A172 (cell line): ENCODE measurements at regions not wholly inside any gene's neighbourhood (a gene's known extent, or its start where the extent isn't known, plus 50 kb on each side); places are given as distances from the start of the nearest gene placed in this dataset.
"Not testable (repeated sequence)": the region's sequence is repeated elsewhere in the genome, so short reads cannot be mapped to it uniquely, and the experiment has no call there.

Experiments used
- DNase-seq: peaks from one replicate; pipeline ENCODE4 v3.0.0-alpha.2; 2015; ENCODE audit warnings: low spot score

DNA sequence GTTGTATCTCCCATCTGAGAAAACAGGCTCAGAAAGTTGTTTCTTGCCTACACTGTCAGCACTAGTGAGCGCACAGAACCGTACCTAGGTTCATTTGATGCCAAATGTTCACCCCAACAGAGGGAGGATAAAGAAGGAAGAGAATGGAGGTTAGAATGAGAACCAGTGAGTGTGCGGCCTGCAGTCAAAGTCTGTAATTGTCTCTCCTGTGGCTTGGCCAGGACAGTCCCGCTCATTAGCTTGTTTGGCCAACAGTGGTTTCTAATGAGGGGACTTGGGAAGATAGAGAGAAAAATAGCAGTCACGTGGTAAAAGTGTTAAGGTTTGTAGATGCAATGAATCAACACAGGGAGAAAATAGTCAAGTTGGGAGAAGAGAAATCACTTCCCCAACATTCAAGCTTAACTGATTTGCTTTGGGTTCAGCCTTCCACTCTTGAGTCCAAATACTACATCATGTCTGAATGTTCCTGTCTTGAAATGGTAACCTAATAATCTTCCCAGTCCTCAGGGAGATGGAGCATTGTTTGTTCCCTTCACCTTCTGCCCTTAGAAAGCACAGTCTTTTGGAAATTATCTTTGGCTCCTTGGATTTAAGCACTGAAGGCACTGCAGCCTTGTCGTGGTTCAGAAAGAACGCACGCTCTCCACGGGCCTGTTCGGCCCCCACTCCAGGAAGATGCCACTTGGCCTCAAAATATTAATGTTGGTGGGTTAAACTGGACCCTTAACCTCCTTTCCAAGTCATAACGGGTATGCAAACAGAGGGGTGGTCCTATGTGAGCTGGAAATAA, 360.4 kb upstream of the ZNF32 start:
- DNase-seq, result no peak

DNA sequence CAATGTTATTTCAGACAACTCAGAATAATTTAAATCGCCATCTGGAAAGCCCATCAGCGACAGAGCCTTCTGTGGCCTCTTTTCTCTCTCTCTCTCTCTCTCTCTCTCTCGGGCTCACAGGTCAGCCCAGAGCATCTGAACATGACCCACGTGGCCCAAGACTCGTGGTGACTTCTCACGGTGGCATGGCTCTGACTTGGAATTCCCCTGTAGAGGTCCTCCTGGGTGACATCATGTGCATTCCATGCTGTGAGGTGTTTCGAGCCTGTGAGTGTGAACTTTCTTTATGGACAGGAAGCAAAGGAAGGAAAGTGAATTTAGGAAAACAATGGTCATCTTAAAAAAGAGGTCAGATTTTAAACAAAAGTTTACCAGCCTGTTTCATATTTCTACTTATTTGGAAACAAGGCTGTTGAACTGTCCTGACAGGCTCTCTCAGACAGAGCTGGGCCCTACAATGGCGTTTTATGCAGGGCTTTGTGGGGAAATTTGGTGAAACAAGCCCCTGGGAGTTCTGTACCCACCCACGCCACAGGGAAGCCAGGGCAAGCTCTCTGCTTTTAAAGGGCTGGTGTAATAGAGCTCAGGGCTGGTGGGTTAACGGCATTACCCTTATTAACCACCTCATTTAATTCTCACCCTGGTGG, 359.7 kb upstream of the ZNF32 start:
- peak; percentile 87 for DNase-seq

DNA sequence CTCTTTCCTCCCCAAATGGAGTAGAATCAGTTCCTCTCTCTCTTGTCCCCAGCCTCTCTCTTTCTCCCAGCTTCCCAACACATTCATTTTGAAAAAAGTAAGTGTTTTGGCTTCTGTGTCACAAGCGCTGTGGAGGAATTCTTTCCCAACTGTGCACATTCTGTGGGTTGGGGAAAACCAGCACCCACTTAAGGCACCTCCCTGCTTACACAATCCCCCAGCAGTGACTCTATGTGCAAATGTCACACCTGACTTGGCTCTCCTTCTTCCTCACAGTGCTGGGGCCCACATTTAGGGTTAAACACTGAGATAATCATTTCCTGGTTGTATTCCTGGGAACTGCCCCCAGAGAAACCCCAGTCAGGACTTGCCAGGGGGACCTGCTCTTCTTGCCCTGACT, 358.1 kb upstream of the ZNF32 start:
- no peak for DNase-seq

DNA sequence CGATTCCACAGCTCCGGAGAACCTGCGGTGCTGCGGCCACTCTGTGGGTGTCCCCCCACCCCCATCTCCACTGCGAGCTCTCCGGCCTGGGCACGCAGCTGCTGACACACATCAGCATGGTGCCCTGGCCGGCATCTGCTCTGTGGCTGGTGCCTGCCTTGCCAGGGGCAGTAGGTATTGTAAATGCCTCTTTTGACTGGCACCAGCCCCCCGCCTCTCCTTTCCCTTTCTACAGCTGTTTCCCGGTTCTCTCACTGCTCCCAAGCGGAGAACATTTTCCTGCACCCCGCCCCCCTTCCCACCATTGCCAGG, 357.1 kb upstream of the ZNF32 start:
- DNase-seq, result no peak

DNA sequence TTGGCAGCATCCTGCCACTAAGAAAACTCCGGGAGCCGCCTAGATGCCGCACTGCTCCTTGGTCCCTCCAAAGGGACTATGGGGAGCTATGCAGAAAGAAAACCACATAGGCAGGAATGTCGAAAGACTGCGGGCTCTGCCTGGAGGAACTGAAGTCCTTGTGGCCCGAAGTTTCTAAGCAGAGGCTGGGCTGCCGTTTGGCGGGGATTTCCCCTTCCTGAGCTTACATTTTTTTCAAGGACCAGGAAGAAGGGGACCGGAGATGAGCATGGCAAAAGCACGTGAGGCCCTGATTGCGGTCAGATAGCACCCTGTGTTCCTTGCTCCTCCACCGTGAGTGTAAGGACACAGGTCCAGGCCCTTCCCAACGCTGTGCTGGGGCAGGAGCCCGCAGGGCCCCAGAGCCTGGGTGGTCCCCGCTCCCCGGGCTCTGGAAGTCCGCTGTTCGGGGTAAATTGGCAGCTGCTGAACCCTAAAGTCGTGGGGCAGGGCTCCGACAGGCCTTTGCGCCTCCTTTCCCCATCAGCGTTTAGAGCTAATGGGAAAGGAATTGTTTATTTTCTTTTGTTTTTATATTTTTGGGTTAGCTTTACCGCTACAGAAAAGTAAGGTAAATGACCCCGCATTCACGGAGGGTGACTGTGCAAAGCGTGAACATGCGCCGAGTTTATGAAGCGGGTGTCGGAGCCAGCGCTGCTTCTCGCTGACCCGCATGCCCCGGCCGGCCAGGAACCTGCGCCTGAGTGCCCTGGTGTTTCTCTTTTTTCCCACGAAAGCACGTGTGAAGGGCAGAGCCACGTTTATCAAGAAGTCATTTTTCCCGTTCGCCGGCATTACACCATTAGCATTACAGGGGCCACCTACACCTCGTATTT, 356.5 kb upstream of the ZNF32 start:
- no peak for DNase-seq

DNA sequence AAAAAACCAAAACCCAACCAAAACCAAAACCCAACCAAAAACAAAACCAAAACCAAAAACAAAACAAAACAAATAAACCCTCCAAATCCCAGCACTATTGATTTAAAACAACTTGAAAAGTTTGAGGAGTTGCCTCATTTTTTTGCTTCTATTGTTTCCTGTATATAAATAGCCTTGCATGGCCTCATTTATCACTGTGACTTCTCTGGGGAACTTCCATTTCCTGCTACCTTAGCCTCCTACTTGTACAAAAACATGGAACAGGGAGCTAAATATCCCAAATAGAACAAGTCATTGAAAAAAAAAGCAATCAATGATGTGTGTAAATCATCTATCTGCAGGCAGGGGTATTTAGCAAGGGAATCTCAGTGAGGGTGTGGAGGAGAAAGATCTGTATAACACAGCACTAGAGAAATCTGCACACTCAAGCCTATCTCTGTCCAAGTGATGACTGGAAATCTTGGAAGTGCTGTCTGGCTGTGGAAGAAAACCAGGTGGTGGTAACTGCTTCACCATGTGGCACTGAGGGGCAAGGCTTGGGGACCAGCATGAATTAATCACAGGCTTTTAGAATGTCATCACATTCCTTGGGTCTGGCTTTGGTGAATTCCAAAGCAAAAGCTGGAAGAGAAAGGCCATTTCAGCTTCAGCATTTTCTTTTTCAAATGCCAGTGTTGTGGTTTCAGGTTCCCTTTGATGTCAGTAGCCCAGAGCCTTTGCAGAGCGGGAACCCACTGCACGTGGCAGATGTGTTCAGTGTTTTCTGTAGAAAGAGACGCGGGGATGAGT, 349.5 kb upstream of the ZNF32 start:
- DNase-seq, result peak; percentile 15

DNA sequence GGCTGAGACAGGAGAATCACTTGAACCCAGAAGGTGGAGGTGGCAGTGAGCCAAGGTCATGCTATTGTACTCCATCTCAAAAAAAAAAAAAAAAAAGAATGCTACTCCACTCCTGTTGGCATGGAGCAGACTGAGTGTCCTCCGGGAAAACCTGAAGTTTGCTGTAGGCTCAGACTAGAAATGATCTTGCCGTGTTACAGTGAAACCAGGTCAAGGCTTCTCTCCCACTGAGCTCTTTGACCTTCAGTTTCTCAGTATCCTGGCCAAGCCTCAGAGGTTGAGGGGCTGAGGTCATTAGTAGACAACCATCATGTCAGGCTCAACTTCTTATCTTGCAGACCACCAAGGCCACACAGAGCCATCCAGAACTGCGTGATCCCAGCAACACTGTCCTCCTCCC, 348.6 kb upstream of the ZNF32 start:
- no peak for DNase-seq

DNA sequence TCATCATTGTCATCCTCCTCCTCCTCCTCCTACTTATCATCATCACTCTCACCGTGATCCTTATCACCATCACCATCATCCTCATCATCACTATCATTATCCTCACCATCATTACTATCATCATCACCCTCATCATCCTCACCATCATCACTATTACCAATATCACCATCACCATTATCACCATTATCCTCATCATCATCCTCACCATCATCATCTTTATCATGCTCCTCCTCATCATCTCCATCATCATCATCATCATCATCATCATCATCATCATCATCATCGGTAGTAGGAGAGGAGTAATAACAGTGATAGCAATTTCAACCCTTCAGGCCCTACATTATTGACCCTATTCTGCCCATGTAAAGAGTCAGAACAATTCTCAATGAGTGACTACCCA, 345.9 kb upstream of the ZNF32 start:
- no peak for DNase-seq

DNA sequence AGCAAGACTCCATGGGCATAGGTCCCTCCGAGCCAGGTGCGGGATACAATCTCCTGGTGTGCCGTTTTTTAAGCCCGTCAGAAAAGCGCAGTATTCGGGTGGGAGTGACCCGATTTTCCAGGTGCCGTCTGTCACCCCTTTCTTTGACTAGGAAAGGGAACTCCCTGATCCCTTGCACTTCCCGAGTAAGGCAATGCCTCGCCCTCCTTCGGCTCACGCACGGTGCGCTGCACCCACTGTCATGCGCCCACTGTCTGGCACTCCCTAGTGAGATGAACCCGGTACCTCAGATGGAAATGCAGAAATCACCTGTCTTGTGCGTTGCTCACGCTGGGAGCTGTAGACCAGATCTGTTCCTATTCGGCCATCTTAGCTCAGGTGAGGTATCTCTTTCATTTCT, 344.1 kb upstream of the ZNF32 start:
- DNase-seq, result not testable (repeated sequence)

DNA sequence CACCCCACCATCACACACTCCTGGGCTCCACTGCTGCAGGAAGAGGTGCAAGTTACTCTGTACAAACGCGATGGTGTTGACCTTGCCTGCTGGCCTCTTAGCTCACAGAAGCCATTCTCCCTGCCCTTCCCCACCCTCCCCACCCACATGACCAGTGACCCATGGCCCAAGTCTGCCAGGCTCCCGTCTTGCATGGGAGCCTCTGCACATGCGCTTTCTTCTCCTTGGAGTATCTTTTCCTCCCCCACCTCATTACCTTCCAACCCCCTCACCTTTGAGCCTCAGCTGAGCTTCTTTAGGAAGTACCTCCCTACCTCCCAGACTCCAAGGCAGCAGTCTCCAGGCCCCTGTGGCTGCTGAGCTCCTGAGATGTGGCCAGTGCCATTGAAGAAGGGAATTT, 337.7 kb upstream of the ZNF32 start:
- no peak for DNase-seq

DNA sequence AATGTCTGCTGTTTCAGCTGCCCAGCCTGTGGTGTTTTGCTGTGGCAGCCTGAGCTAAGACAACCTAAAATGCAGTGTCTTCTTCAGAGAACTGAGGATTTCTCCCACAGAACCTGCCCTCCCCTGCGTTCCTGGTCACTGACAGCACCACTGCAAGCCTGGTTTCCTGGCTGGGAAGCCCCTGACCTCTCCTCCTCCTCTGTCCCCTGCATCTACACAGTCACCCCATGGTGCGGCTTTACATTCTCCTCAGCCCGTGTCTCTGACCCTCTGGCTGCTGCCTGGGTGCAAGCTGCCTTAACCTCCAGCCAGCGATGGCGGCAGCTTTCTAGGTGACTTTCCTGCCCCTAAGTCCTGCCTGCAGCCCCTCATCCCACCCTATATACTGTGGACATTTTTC, 337.3 kb upstream of the ZNF32 start:
- DNase-seq, result no peak

DNA sequence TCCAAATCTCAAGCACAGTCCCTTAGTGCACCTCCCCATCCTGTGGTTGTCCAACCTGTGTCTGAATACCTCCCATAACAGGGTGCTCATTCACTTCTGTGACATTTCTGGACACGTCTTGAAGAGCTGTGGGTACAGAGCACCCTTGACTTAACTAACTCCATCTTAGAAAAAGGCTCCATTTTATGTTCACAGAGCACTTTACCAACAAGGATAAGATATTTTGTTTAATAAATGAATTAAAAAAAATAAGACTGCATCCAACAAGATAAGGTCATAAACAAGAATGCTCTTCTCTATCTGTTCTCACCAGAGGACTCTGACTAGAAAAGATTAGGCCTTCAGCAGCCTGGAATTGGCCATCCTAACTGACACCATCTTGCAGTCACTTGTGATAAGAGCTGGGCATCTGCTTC, 335.2 kb upstream of the ZNF32 start:
- no peak for DNase-seq

DNA sequence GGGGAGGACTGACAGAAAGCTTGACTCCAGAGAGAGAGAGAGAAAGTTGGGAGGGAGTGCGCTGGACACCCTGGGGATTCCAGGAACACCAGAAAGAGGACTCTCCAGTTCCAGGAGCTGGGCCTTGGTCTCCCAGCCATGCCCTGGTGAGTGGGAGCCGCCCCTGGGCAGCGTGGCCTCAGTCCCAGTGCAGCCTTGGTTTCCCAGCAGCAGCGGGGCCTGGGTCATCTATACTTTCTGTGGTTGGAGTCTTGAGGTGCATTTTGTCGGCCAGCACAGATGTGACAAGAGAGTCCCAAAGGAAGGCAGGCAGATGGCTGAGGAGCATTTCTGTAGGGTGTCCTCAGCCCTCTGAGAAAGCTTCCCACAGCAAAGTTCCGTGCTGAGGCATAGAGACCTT, 334.7 kb upstream of the ZNF32 start:
- no peak for DNase-seq

DNA sequence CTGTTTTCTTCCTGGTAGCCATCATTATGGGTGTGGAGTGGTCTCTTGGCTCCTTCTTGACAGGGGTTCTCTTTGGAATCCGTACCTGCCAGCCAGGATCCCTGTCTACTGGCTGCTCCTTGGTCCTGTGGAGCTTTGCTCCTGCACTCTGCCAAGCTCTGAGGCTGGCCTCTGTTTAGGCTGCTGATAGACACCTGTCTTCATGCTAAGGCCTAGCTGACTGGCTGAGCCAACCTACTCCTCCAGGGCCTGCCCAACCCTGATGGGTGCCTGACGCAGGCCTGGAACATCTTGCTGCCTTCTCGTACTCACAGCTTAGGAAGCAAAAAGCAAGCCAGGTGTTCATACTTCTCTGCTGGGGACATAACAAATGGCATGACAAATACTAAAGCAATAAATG, 333.6 kb upstream of the ZNF32 start:
- DNase-seq, result no peak

DNA sequence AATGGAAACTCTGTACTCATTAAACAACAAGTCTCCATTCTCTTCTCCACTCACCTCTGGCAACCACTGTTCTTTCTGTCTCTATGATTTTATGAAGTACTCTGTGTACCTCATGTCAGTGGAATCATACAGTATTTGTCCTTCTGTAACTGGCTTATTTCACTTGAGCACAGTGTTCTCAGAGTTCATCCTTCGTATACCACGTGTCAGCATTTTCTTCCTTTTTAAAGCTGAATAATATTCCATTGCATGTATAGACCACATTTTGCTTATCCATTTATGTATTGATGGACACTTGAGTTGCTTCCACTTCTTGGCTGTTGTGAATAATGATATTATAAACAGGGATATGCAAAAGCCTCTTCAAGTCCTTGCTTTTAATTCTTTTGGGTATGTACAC, 333.0 kb upstream of the ZNF32 start:
- DNase-seq, result no peak

DNA sequence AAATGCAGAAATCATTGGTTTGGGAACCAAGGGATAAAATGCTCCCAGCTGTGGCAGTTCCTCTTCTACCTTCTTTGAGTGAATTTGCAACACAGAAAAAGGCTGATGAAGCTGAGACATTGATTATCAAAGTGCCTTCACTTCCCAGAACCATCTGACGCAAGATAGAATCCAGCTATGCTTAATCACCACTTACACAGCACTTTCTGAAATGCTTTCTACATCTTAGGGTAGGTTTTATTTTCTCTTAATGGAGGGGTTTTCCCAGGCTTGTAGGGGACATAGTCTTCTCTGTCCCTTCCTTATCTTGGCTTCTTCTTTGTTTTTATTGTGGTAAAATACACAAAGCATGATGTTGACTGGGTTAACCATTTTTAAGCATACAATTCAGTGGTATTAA, 332.6 kb upstream of the ZNF32 start:
- no peak for DNase-seq

DNA sequence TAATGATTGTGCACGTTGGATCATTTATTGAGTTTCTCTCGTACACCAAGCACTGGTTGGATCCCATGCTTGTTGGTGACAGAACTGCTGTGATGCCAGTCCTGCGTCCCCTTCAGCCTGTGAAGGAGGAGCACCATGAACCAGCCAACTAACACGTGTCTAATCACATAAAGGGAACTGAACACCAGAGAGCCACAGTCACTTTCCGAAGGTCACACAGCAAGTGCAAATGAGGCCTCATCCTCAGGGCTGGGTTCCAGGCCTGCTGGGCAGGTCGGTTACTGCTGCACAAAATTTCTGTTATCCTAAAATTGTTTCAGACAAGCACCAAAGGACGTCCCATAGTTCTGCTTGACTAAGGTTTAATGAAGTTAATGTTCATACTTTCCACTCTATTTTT, 332.0 kb upstream of the ZNF32 start:
- DNase-seq, result no peak

DNA sequence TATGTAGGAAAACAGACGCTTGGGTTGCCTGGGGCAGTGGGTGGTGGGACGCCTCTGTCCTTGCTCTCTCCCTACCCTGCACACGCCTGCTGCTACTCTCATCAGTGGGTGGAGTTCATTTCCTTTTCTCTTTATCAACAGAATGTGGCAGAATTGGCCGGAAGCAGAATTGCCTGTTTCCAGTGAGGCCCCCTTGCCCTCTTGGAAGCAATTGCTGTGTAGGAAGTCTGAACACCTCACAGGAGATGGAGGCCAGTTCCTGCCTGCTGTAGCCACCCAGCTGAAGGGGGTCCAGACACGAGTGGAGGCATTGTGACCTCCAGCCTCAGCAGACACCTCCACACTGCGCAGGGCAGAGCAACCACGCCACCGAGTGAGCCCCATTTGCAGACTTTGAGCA, 331.6 kb upstream of the ZNF32 start:
- no peak for DNase-seq

DNA sequence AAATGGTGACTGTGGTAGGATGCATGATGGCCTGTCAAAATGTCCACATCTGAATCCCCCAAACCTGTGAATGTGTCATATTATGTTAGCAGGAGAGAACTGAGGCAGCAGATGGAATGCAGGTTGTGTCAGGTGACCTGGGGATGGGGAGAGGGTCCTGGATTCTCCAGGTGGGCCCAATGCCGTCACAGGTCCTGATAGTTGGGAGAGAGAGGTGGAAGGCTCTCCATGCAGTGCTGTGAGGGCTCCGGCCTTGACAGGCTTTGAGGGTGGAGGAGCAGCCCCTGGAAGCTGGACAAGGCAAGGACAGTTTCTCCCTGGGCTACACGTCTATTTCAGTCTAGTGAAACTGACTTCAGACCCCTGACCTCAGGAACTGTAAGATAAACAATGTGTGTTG, 330.9 kb upstream of the ZNF32 start:
- no peak for DNase-seq

DNA sequence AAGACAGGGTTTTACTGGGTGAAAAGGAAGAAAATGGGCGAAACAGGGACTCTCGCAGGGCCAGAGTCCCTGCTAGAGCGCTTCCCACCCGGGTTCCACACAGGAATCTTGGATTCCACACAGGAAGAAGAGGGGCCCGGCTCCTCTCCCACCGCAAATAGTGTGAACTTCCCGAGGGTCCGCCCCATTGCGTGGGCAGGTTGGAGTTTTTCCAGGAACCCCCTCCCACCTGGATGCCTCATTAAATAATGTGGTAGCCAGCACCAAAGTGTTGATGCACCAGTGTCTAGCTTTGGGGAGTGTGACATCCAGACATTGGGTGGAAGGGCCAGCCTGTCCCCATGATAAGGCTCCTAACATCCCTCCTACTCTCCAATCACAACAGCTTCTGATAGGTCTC, 330.3 kb upstream of the ZNF32 start:
- no peak for DNase-seq

DNA sequence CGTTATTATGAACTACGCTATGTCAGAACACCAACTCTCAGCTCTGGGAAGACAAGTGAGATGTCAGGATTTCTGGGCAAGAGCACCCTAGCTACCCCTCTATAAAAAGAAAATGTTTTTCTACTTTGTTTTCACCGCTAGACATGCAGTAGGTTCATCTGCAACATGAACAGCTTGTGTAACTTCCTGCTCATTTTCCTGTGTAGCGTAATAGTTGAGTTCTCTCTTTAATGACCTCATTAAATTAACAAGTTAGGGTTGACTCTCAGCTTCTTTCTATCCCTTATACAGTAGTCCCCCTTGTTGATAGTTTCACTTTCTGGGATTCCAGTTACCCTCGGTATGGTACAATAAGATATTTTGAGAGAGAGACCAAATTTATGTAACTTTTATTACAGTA, 329.4 kb upstream of the ZNF32 start:
- no peak for DNase-seq

DNA sequence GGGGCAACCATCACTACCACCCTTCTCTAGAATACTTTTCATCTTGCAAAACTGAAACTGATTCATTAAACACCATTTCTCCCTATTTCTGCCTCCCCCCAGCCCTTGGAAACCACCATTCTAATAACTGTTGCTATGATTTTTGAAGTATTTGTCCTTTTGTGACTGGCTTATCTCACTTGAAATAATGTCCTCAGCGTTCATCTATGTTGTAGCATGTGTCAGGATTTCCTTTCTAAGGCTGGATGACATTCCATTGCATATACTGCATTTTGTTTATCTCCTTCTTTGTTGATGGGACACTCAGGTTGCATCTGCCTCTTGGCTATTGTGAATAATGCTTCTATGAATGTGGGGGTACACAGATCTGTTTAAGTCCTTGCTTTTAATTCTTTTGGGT, 327.6 kb upstream of the ZNF32 start:
- no peak for DNase-seq
